ENCODE measurements at regions not wholly inside any gene's neighbourhood (a gene's known extent, or its start where the extent isn't known, plus 50 kb on each side); places are given as distances from the start of the nearest gene placed in this dataset.

DNA sequence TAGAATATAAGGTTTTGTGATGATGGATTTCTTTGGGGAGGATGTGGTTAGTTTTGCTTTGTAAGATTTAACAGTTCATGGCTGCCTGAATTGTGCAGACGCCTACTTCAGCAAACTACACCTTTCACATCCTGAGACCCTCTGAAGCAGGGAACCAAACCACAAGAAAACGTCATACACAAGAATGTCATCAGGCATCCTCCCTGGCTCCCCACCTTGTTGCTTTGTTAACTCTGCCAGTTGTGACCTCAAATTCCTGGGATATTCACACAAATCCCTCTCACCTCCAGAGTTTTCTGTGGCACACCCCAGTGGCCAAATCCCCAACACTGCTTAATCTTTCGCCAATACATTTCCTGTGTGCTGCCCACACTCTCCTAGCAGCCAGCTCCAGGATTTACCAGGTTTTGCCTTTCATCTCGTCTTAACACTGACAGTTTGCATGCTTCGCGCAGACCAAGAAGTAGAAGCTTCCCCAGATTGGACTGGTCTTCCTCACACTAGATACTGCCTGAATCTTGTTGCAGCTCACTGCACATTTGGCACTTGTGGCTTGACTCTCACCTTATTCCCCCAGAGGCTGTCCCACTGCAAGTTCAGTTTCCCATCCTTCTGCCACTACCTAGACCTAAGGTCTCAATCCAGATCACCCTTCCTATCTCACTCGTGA is 51.1 kb upstream of the CTTNBP2NL start:
- Histone ChIP-seq H4K20me1 (ENCODE audit: control insufficient read depth, extremely low read depth, insufficient read depth, low read length) (no peaks in the 10 kb centered on the region), H3K4me3 (replicated peaks in 1 of 4; ENCODE audit: control extremely low read depth in 1 of 4, insufficient read depth in 1 of 4, low read depth in 3 of 4, low read length in 4 of 4) (no peak overlapping the region), H3K4me1 (ENCODE audit: control insufficient read depth, extremely low read depth, insufficient read depth, low read length) (no peaks in the 10 kb centered on the region), H3K36me3 (ENCODE audit: control insufficient read depth, insufficient read depth, low read length) (no peaks in the 10 kb centered on the region), H3K27me3 (ENCODE audit: control insufficient read depth, insufficient read depth, low read length) (peaks cover 6% of the 10 kb centered on the region), H3K27ac (ENCODE audit: insufficient read depth, low read length) (no peak overlapping the region), H3K9me3 (ENCODE audit: control insufficient read depth, insufficient read depth, low read depth, low read length) (no peaks in the 10 kb centered on the region), H2AFZ (ENCODE audit: low read length) (no peak overlapping the region), H3K79me2 (ENCODE audit: control insufficient read depth, insufficient read depth, low read length) (no peaks in the 10 kb centered on the region), H3K9ac (ENCODE audit: insufficient read depth, low read length) (no peak overlapping the region), H3K4me2 (ENCODE audit: extremely low read depth, insufficient read depth, low read length) (no peak overlapping the region)
- TF ChIP-seq EZH2 (IDR thresholded peaks at IDR 0.05; ENCODE audit: low read length, missing control alignments): no peak
- no peak for TF ChIP-seq CTCF (conservative IDR thresholded peaks at IDR 0.05 in 1 of 2, IDR thresholded peaks at IDR 0.05 in 1 of 2; ENCODE audit: low read depth in 1 of 2, low read length in 2 of 2)
- peak in 1 of 2 donors; percentile 20 for DNase-seq (ENCODE audit: low read depth in 2 of 2)

Measured in fibroblast of lung (primary cell).